ENCODE measurements at regions not wholly inside any gene's neighbourhood (a gene's known extent, or its start where the extent isn't known, plus 50 kb on each side); places are given as distances from the start of the nearest gene placed in this dataset.

GRCh38 chr2:501130-501529 is 176.1 kb downstream of the TMEM18 start:
- TF ChIP-seq CTCF (IDR thresholded peaks at IDR 0.05) (no peak), POLR2A (IDR thresholded peaks at IDR 0.05) (no peak)
